HG02938 (cell line): ENCODE measurements at regions not wholly inside any gene's neighbourhood (a gene's known extent, or its start where the extent isn't known, plus 50 kb on each side); places are given as distances from the start of the nearest gene placed in this dataset.
"Not testable (repeated sequence)": the region's sequence is repeated elsewhere in the genome, so short reads cannot be mapped to it uniquely, and the experiment has no call there.

Source experiments
- ATAC-seq: cut with Tn5 transposase; IDR thresholded peaks from one replicate; pipeline ENCODE4 v1.9.1; 2021; ENCODE audit warnings: mild to moderate bottlenecking, moderate library complexity; ENCODE audit not compliant: unreplicated experiment

DNA sequence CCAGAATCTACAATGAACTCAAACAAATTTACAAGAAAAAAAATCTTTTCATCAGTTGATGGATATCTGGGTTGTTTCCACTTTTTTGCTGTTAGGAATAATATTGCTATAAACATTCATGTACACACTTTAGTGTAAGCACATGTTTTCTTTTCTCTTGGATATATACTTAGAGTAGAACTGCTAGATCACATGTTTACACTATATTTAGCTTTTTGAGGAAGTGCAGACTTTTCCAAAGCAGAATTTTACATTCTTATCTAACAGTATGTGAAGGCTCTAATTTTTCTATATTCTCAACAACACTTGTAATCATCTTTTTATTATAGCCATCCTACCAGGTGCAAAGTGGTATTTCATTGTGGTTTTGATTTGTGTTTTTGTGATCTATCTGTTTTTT, 103.6 kb upstream of the RMP24 start:
- ATAC-seq = no peak

DNA sequence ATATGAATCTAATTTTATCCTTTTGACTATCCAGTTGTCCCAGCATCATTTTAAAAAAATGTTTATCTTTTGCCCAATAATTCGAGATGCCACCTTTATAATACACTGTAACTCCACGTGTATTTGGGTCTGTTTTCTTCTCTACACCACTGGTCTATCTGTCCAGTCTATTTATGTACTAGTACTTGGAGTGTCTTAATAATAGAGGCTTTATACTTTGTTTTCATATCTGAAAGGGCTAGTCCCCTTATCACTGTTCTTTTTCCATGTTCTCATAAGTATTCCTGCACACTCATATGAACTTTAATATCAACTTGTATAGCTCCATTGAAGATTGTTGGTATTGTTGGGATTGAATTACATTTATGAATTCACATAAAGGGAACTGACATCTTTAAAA, 101.1 kb upstream of the RMP24 start:
- no peak for ATAC-seq

DNA sequence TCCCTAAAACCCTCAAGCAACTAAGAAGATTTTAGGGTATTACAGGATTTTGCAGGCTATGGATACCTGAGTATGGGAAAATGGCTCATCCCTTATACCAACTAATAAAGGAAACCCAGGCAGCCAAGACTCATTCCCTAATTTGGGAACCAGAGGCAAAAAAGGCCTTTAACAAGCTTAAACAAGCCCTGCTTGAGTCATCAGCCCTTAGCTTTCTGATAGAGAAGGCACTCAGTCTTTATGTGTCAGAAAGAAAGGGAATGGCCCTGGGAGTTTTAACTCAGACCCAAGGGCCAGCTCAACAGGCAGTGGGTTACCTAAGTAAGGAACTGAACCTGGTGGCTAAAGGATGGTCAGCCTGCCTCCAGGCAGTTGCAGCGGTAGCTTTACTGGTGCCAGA, 96.9 kb upstream of the RMP24 start:
- ATAC-seq = no peak

DNA sequence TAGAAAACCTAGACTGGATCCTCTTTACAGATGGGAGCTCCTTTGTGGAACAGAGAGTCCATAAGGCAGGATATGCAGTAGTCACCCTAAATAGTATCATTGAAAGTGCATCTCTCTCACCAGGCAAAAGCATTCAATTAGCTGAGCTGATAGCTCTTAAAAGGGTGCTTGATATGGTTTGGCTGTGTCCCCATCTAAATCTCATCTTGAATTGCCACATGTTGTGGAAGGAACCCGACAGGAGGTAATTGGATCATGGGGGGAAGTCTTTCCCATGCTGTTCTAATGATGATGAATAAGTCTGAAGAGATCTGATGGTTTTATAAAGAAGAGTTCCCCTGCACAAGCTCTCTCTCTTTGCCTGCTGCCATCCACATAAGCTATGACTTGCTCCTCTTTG, 96.2 kb upstream of the RMP24 start:
- no peak for ATAC-seq

DNA sequence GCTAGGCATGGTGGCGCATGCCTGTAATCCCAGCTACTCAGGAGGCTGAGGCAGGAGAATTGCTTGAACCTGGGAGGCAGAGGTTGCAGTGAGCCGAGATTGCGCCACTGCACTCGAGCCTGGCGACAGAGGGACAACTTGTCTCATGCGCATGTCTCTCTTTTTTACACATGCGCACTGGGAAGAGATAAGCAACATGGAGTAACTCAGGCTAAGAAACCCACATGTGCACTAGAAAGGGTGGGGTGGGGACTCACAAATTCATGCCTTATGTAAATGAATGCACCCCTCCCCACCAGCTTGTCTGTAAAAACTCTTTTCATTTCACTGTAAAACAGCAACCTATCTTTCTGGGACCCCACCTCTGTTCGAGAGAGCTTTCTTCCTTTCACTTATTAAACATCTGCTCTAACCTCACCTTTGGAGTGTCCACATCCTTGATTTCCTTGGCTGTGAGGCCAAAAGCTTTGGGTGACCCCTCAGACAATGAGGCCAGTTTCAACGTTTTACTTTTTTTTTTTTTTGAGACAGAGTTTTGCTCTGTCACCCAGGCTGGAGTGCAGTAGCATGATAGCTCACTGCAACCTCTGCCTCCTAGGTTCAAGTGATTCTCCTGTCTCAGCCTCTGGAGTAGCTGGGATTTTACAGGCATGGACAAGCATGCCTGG, 91.6 kb upstream of the RMP24 start:
- no peak for ATAC-seq

DNA sequence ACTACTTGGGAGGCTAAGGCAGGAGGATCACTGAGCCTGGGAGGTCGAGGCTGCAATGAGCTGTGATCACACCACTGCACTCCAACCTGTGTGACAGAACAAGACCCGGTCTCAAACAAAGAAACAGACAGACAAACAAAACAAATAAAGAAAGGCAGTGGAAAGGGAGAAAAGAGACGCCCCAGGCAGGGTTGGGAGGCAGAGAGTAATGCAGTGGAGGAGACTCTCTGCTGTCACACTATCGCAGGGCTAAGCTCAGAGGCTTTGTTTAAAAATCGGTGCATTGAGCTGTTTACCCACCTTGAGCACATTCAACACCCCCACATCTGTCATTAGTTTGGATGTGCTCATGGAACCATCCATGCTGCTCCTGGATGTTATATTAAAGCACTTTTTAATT, 84.2 kb upstream of the RMP24 start:
- no peak for ATAC-seq

DNA sequence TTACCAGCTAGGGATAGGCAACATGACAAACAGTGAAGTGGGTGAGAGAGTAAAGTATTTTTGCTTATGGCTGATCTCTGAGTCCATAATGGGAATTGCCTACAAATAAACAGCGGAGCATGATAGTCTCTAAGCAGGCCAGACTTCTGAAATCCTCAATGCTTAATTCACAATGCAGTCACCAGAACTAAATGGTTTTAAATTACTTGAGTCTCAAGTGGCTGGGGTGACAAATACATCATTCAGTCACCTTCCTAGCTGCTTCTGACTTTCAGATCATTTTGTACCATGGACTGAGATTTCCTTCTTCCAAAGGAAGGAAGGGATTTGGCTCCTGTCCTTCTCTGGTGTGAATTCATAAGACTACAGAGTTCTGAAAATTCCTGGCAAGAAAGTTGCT, 82.8 kb upstream of the RMP24 start:
- no peak for ATAC-seq

DNA sequence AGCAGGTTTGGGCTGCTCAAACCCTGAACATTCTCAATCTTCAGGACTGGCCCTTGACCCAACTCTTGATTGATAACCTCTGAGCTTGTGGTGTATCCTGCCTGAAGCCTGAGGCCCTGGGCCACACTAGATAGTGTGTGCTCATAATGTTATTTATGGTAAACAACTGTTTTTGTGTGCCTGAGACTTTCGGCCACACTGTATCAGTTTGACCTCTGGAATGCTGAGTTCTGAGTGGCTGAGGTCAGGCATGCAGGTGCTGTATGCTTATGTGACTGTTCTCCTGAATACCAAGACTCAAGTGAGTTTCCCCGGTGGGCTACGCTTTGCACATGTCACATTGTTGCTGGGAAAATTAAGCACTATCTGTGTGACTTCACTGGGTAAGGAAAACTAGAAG, 82.2 kb upstream of the RMP24 start:
- ATAC-seq = no peak

DNA sequence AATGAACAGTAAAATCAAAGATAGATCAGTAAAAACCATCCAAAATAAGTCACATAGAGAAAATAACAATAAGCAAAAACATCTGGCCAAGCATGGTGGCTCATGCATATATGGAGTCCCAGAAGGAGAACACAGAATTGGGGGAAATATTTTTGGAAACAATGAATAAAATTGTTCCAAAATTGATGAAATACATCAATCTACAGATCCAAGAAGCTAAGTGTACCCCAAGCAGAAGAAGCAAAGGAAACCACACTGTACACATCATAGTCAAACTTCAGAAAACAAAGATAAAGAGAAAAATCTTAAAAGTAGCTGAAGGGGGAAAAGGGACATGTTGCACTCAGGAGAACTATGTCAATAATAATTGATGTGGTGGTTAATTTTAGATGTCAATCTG, 80.4 kb upstream of the RMP24 start:
- no peak for ATAC-seq

DNA sequence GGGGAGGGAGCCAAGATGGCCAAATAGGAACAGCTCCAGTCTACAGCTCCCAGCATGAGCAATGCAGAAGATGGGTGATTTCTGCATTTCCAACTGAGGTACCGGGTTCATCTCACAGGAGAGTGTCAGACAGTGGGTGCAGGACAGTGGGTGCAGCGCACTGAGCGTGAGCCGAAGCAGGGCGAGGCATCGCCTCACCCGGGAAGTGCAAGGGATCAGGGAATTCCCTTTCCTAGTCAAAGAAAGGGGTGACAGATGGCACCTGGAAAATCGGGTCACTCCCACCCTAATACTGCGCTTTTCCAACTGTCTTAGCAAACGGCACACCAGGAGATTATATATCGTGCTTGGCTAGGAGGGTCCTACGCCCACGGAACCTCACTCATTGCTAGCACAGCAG, 75.0 kb upstream of the RMP24 start:
- ATAC-seq = not testable (repeated sequence)

DNA sequence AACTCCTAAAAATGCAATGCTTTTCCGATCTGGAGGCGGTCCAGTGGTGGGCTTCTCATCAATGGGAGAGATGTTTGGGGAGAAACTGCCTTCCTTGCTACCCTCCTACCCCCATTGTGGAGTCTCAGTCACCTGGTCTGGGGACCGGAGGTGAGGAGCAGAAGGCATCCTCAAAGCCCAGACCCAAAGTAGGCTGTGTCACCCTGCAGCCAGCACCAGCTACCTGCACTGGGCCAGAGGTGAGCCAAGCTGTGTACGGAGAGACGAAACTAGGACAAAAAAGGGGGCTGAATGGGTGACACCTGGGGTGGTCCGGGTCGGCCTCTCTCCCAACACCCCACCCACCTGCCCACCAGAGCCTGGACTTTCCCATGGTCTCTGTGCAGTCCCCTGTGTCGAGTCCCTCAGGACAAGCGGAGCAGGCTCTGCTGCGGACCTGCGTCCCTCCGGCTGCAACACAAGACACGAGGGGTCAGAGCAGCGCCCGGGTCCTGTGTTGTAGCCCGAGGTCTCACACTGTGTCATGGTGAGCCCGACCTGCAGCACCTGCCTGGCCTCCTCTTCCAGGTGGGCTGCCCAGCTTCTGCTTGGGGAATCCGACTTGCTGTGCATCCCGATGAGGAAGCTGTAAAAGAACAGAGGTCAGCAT, 68.0 kb upstream of the RMP24 start:
- ATAC-seq = no peak

DNA sequence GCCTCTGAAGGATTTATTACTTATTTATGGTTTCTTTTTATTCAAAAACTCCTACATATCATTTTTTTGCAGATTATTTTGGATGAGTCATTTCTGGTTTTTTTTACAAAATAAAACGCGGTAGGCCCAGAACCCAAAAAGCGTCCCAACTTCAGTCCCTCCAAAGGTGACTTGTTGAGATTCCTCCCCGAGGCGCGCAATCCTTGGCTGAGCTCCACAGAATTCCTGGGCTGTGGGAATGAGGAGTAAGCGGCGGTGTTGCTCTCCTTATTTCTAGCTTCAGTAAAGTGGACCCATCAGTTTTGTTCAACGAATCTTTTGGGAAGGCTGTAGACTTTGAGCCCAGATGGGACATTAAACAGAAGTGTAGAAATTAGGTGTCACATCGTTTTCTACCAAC, 67.0 kb upstream of the RMP24 start:
- ATAC-seq = no peak

DNA sequence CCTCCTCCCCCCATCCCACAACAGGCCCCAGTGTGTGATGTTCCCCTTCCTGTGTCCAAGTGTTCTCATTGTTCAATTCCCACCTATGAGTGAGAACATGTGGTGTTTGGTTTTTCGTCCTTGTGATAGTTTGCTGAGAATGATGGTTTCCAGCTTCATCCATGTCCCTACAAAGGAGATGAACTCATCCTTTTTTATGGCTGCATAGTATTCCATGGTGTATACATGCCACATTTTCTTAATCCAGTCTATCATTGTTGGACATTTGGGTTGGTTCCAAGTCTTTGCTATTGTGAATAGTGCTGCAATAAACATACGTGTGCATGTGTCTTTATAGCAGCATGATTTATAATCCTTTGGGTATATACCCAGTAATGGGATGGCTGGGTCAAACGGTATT, 66.2 kb upstream of the RMP24 start:
- not testable (repeated sequence) for ATAC-seq

DNA sequence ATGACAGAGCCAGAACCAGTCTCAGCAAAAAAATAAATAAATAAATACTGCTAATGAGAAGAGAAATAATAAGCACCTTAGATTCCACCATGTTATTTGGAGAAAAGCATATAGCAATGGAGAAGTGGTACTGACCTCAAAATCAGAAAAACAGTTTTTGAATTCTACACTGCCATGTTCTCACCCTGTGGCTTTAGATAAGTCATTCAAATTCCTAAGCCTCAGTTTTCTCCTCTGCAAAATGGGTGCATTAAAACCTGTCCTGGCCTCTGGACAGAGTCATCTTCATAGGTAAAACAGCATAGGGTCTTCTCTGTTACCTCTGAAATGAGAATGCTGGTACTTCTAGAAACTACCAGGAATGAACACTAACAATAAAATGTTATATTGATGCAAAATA, 62.2 kb upstream of the RMP24 start:
- ATAC-seq = no peak

DNA sequence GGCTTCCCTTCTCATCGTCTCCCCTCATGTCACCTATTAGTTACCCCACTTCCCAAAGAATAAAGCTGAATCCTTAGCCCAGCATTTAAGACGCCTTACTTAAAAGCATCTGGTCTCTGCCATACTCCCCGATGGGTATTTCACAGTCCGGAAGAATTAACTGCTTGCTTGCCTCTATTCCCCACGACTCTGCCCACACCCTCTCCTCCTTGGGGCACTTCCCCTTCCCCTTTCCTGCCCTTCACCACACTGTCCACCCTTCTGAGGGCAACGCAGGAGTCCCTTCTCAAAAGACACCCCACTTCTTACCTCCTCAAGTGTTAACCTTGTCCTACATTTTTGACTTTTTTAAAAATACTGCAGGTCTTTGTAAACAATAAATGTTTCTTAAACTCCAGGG, 60.1 kb upstream of the RMP24 start:
- ATAC-seq = no peak

DNA sequence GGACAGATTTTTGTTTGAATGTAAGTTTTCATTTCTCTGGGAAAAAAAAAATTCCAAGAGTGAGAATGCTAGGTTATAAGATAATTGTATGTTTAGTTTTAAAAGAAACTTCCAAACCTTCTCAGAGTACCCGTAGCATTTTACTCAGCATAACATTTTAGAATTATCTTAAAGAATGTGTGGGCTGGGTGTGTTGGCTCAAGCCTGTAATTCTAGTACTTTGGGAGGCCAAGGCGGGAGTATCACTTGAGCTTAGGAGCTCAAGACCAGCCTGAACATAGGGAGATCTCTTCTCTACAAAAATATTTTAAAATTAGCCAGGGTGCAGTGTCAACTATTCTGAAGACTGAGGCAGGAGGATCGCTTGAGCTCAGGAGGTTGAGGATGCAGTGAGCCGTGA, 57.4 kb upstream of the RMP24 start:
- no peak for ATAC-seq

DNA sequence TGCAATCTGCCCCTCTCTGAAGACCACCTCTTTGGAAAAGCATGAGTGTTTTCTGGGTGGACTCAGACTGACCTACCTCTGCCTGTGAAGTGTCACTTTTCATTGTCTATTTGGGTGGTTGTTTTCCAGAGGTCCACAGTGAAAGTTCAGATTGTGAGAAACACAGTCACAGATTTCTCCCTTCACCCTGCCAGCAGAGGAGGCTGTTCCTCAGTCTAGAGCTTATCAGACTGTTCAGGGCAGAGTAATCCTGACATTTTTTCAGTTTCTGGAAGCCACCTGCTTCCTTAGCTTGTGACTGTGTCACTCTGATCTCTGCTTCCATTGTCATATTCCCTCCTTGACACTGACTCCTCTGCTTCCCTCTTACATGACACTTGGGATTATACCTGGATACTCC, 55.4 kb upstream of the RMP24 start:
- ATAC-seq = no peak

DNA sequence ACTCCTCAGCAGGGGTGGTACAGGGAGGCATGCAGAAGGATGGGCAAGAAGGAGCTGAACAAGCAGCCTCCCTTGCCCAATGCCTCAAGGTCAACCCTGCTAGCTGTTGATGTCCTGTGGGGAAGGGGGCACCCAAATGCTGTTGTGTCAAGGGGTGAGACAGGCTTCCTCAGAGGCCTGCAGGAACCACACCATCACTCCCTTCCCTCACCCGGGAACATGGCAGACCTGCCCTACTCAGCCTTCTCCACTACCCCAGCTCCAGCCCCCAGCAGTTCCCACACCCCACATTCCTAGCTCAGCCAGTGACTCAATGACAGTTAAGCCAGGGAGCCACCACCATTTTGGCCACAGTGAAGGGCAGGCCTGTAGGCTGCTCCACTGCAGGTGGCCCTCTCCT, 53.9 kb upstream of the RMP24 start:
- ATAC-seq = no peak

DNA sequence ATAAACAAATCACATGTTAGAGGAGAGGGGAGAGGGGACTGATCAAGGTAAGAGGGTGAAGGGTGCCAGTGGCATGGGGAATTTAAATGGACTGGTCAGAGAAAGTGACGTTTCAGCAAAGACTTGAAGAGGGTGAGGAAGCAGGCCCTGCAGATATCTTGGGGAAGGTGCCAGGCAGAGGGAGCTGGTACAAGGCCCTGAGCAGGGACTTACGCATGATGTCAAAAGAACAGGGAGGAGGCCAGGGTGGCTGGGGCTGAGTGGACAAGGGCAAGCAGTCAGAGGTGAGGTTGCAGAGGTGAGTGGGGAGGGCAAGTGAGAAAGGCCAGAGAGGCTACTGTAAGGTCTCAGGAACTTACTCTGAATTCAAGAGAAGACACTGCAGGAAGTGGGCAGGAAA, 53.3 kb upstream of the RMP24 start:
- no peak for ATAC-seq

DNA sequence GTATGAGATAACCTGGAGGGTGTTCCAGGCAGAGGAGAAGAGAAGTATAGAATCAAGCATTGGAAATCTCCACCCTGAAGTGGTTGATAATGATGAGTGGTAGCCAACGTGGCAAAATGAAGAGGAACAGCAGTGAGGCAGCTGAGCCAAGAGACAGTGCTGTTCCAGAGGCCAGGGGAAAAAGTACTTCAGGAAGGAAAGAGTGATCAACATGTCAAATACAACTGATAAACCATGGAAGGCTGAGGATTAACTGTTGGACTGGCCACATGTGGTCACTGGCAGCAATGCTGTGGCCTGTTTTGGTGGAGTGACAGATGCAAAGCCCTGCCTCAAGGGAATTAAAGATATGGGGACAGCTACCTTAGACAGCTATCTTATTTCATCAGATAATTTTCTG, 51.9 kb upstream of the RMP24 start:
- ATAC-seq = no peak
